ENCODE measurements at regions not wholly inside any gene's neighbourhood (a gene's known extent, or its start where the extent isn't known, plus 50 kb on each side); places are given as distances from the start of the nearest gene placed in this dataset.

GRCh38 chr12:65605019-65605418, 219.3 kb upstream of the HMGA2 start:
- no peak for TF ChIP-seq CTCF (IDR thresholded peaks at IDR 0.05; ENCODE audit: poor library complexity)
- TF ChIP-seq EZH2 (IDR thresholded peaks at IDR 0.05; ENCODE audit: borderline replicate concordance) = no peak
- TF ChIP-seq EZH2phosphoT487 (IDR thresholded peaks at IDR 0.05; ENCODE audit: low read depth, severe bottlenecking, unreplicated experiment) = no peak

Data from hepatocyte (in vitro differentiated cells).